SHP77 treated with DMSO at 0.1 percent for 48 hours (cell line): ENCODE measurements at regions not wholly inside any gene's neighbourhood (a gene's known extent, or its start where the extent isn't known, plus 50 kb on each side); places are given as distances from the start of the nearest gene placed in this dataset.
"Not testable (repeated sequence)": the region's sequence is repeated elsewhere in the genome, so short reads cannot be mapped to it uniquely, and the experiment has no call there.

Source experiments
- DNase-seq: peaks from one replicate; lab custom pipeline; 2025; lab: John Stamatoyannopoulos, UW

DNA sequence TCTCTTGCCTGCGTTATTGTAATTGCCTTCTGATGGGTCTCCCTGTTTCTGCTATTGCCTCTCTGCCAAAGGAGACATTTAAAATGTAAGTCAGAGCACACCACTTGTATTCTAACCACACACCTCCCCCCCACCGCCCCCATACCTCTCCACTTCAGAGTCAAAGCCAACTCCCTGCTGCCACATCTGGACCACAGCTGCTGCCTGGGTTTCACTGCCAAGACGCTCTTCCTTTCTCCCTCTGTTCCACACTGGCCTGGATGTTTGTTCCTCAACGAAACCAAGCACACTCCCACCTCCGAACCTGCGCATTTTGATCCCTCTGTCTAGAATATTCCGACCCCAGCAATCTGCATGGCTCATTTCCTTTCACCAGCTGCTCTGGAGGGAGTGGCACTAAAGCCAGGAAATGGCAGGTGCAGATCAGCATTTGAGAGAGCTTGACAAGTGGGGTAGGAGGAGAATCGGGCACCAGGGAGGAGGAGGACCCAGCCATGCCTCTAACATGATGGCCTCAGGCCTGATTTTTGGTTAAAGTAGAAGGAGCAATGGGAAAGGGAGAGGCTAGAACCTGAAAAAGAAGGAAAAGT is 92.4 kb upstream of the HS3ST2 start:
- DNase-seq, result no peak

DNA sequence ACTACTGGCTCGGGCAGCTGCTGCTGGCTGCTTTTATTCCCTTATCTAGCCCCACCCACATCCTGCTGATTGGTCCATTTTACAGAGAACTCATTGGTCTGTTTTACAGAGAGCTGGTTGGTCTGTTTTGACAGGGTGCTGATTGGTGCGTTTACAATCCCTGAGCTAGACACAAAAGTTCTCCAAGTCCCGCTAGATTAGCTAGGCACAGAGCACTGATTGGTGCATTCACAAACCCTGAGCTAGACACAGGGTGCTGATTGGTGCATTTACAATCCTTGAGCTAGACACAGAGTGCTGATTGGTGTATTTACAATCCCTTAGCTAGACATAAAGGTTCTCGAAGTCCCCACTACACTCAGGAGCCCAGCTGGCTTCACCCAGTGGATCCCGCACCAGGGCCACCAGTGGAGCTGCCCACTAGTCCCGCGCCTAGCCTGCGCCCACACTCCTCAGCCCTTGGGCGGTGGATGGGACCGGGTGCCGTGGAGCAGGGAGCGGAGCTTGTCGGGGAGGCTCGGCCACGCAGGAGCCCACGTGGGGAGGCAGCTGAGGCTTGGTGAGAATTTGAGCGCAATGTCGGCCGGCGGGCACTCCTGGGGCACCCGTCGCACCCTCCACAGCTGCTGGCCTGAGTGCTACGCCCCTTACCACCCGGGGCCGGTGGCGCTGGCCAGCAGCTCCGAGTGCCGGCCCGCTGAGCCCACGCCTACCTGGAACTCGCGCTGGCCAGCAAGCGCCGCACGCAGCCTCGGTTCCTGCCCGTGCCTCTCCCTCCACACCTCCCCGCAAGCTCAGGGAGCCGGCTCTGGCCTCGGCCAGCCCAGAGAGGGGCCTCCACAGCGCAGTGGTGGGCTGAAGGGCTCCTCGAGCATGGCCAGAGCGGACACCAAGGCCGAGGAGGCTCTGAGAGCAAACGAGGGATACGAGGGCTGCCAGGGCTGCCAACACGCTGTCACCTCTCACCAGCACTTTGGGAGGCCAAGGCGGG is 91.1 kb upstream of the HS3ST2 start:
- not testable (repeated sequence) for DNase-seq

DNA sequence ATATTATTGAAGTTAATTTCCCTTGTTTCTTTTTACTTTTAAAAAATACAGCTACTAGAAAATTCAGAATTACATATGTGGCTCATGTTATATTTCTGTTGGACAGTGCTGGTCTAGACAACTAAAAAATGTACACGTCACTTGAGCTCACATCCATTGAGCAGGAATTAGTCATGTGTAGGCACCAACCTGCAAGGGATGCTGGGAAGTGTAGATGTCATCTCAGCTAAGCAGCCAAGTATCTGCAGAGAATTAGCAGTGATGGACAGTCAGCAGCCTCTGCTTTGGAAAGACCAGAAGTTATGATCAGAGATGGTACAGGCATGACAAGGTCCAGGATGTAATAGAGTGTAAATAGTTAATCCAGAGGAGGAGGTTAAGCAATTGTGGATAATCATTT is 87.1 kb upstream of the HS3ST2 start:
- no peak for DNase-seq

DNA sequence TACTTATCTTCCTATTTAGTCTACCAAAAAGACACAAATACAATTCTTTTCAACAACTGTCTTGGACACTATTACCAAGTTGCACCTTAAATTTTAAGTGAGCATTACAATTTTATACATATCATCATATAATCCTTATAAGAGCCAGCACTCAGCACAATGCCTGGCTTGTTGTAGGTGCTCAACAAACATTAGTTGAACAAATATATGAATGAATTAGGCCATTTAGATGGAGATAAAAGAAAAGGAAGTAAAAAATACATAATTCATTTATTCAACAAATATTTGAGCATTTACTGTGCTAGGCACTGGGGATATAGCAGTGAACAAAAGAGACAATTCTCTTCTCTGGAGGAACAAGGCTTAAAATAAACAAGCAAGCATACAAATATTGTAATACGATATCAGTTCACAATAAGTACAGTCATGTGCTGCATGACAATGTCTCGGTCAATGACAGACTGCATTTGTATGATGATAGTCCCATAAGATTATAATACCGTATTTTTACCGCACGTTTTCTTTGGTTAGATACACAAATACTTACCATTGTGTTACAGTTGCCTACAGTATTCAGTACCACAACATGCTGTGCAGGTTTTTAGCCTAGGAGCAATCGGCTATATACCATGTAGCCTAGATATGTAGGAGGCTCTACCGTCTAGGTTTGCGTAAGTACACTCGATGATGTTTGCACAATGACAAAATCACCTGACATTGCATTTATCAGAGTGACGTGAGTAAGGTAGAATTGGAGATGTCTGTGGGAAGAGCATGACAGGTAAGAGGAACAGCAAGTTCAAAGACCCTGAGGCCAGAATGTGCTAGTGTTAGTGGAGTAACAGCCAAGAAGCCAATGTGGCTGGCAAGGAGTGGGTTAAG is 86.4 kb upstream of the HS3ST2 start:
- peak; percentile 4 for DNase-seq

DNA sequence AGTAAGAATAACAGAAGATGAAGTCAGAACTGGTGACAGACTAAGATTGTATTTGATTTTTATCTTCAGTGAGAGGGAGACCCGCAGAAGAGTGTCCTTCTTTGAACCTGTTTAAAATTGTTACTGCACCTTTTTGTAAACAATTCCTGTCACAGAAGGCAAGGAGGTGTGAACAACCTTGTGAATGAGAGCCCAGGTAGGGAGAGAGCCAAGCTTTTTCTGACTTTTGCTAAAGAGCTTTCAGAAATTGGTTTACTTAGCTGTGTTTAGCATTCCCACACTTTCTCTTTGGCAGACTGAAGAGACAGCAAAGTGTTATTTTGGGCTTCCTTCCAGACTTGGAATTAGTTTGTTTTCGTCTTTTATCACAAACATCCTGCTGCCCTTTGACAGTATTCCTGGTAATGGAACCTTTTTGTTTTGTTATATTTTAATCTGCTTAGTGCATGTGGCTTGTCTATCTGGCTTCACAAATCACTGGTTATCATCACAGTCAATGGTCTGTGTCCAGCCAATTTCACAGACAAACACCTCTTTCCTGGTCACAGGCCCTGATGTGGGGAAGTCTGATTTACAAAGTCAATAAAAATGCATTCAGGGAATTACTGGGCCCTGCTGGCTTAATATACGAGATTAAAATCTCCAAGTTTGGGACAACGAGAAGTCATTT is 85.7 kb upstream of the HS3ST2 start:
- no peak for DNase-seq

DNA sequence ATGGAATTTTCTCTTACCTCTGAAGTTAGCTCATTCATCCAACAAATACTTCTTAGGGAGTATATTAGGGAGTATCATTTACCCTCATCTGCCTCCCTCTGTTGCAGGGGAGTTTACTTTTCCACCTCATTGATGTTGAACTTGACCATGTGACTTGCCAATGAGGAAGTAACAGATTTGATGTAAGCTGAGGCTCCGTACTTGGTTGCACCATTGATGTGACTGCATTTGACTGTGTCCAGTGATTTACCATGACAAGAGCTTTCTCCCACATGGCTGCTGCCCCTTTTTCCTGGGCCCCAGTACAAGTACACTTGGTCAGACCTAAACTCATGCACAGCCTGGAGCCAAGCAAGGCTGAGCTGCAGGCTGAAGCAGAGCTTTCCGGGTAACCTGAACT is 81.6 kb upstream of the HS3ST2 start:
- DNase-seq, result no peak

DNA sequence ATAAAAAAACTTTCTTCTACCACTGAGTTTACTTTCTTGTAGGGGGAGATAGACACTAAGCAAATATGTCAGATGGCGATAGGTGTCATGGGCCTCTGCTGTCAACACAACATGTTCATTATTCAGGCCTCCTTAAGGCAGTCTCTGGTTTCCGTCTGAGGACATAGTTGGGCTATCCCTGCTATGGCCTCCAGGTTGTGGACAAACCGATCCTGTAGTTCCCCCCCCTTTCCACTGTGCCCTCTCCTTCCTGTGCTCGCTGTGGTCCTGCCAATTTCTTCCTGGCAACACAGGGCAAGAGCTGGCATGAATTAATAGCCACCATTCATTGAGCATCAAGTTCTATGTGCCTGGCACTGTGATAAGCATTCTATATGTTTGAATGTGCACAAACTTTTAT is 81.0 kb upstream of the HS3ST2 start:
- DNase-seq, result no peak

DNA sequence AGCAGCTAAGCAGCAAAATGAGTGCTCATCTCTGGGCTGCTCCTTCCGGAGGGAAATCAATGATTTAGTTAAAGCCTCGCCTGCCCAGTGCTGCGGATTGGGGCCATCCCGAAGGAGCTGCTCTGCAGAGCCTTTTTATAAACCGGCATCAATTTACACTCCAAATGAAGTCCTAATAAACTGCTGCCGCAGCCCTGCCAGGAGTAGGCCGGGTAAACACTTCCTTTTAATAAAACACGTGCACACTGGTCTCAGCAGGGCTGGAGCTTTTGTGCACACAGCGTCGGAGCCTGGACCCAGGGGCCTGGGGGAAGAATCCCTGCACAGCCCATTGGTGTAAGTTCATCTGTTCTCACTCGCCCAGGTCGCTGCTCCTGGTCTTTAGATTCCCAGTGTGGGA is 79.6 kb upstream of the HS3ST2 start:
- DNase-seq, result no peak

DNA sequence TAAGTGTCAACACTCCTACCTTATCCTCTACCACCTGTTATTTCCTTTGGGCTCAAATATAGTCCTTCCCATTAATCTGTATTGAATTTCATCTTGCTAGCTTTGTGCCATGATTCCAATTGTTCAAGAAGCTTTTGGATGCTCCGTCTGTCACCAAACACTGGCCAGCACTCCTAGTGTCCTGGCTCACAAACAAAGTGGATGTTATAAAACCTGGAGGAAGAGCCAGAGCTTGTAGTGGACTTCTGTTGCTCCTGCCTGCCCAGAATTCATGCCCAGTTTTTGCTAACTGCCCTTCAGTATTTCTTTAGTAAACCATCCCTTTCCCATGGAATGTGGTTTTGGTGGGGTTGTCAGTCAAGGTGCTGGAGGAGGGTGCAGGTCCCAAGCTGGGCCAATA is 77.2 kb upstream of the HS3ST2 start:
- no peak for DNase-seq

DNA sequence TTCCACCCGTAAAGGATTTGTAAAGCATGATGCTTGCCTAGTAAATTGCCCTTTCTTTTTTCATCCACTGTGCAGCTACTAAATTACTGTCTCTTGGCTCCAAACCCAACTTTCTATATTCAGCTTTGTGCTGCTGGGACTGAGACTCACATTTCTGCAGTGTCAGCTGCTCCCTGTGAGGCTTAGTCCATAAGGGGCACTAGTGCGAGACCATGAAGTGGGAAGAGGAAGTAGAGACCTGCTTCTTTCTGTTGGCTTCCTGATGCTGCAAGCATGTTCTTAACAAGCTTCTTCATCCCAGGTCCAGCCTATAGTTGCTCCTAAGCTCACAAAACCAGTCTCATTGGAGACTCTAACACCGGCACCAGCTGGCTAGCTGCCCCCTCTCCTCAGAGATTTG is 74.9 kb upstream of the HS3ST2 start:
- no peak for DNase-seq

DNA sequence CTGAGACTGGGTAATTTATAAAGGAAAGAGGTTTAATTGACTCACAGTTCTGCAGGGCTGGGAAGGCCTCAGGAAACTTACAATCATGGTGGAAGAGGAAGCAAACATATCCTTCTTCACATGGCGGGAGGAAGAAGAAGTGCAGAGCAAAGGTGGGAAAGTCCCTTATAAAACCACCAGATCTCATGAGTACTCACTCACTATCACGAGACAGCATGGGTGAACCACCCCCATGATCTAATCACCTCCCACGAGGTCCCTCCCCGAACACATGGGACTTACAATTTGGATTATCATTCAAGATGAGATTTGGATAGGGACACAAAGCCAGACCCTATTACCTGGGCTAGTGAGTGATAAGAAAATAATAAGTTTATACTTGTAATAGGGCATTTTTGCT is 70.6 kb upstream of the HS3ST2 start:
- DNase-seq, result no peak

DNA sequence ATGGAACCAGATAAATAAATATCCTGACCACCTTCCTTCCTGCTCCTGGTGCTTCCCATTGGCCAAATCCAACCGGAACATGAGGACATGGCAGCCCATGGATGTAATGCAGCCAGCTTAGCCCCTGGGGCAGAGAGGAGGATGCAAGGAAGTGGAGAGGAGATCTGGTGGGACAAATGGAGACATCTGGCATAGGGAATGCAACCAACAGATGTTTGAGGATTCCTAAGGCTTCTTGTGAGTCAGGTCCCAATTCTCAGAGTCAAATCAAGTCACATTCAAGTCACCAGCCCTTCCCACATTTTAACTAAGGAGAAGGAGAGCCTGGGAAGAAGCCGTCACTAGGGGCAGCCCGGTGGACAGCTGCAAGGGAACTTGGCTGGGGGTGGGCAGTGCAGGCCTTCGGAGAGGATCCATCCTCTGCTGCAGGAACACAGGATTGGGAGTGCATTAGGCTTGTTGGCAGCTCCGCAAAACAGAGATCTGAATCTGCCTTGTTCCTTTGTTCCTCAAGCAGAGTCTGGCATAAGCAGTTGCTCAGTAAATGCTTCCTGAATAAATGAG is 62.8 kb upstream of the HS3ST2 start:
- DNase-seq, result no peak

DNA sequence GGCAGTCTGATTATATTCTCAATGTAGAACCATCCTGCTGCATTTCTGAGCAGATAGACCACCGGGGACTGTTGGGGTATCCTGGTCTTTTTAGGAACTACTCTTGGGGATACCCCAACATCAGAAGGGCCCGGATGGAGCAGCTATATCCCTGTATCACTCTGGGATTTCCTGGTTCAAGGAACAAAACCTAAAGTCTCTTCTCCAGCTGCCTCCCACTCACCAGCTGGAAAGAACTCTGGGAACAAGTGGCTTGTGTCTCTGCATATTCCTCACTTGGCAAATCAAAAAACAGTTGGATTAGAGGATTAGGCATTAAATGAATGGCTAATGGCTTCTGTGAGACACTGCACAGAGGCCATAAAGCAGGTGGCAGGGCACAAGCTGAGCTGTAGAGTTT is 62.3 kb upstream of the HS3ST2 start:
- no peak for DNase-seq

DNA sequence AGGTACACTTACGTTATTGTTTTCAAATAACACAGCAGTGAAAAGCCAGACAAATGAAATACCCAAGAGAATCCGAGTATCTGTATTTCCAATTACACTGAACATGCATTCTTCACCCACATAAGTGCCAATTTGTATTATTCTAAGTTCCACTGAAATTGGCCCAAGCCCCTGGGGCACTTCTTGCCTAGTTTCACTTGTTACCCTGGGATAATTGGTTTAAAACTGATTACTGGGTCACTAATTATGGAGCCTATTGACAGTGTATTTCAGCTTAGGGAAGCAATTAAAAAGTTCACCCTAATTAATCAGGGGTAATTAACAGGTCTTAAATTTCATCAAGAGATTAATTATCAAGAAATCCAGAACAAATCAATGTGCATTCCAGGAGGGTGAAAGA is 60.5 kb upstream of the HS3ST2 start:
- DNase-seq, result no peak

DNA sequence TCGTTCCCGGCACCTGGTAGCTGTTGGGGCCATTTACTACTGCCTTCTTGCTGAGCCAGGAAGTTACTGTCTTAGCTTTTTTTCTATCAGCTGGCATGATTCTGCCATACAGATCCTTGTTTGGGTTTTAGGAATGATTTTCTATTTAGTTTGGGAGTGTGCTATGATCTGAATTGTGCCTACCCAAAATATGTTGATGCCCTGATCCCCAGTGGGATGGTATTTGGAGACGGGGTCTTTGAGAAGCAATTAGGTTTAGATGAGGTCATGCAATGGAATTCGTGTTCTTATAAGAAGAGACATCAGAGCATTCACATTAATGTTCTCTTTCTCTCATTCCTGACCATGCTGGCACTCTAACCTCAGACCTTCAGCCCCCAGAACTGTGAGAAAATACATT is 59.4 kb upstream of the HS3ST2 start:
- DNase-seq, result no peak

DNA sequence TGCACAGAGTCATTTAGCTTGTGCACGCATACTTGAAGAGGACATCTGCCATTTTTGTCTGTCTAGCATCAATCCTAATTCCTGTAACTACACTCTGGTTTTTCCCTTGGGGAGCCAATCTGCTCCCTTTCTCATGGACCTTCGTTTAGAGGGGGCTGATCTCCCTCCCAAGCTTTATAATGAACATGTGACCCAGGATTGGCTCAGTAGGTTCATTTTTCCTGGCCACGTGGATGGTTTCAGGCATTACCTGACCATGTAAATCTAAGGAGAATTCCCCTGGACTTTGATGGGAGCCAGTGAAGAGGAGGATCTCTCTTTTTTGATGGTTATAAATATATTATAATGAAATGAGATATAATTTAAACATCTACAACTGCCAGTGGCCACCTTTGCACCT is 56.8 kb upstream of the HS3ST2 start:
- no peak for DNase-seq

DNA sequence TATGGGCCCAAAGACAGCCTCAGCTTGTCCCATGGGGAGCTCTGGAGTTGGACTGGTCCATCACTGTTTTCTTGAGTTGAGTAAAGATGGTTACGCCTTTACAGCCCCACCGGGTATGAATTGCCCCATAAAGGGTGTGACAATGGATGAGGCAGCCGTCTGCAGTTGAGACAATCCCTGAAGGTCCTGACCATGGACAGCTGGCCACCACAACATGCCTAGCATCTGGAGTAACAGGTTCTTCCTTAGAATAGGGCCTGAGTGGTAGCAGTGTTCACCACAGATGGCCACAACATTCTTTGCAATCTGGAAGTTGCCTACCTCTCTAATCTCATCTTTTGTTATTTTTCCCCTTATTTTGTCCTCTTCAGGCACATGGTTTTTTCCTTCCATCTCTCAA is 51.5 kb upstream of the HS3ST2 start:
- DNase-seq, result no peak

DNA sequence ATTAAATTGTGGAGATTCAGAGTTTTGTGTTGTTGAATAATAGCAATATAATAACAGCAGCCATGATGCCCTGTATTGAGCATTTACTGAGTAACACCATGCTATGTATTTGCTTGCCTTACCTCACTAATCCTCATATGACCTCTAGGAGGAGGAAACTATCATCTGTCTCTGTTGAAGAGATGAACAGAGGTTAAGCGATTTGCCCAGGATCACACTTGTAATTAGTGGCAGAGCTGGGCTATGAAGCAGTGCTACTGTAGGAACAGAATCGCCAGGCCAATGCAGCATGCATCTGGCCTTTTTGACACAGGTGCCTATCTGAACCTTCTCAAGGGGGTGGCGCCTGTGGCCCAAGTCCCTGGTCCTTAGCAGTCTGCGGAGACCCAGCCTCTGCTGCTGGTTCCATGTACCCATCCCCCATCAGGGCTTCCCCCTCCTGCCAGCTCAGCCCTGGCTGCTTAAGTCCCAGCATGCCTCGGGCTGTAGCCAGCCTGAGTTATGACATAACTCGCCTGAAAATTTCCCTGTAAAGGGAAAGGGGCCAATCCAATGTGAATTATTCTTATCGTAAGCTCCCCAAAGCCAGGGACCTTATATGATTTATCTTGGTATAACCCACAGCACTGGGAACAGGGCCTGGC is 50.4 kb upstream of the HS3ST2 start:
- DNase-seq, result no peak
